HepG2 (cell line): ENCODE measurements at regions not wholly inside any gene's neighbourhood (a gene's known extent, or its start where the extent isn't known, plus 50 kb on each side); places are given as distances from the start of the nearest gene placed in this dataset.

Experiments
- ATAC-seq: fragments of 200-7000 bp; cut with Tn5 transposase; 3 replicates; pipeline ENCODE4 v1.9.1; 2020; ENCODE audit warnings: mild to moderate bottlenecking, moderate library complexity
- BruUV-seq: library from RNA; stranded (reverse); fragments of 400-500 nt; replicated peaks from 2 replicates; lab custom pipeline; 2021; lab: Mats Ljungman, UMichigan
- CTCF ChIA-PET: fragments of 300-600 bp; formaldehyde crosslinking; extraction: SDS; loops from one replicate; lab custom pipeline; 2021; ENCODE audit warnings: low total read pairs, inconsistent platforms, low intra/inter-chr PET ratio; lab: Yijun Ruan, JAX
- POLR2A ChIA-PET: fragments of 350-600 bp; sonication (Branson Sonifier 250); formaldehyde crosslinking; loops from one replicate; lab custom pipeline; 2020; ENCODE audit warnings: antibody characterized with exemption, inconsistent platforms; lab: Yijun Ruan, JAX
- DNase-seq: peaks from one replicate; pipeline ENCODE4 v3.0.0-alpha.2; 2015; ENCODE audit warnings: low spot score
- FAIRE-seq: peaks from 3 replicates; lab custom pipeline; 2011; peaks lifted over from hg19 to GRCh38; lab: Jason Lieb, UNC
- H2AFZ ChIP-seq: one replicate; pipeline ENCODE4 v1.6.1; 2011; ENCODE audit warnings: low read length, inconsistent platforms
- H3K27ac ChIP-seq: fragments of 300-600 bp; 3 replicates; pipeline ENCODE4 v1.8.0; 2011; ENCODE audit warnings: mixed run types, mild to moderate bottlenecking, mixed read lengths, low read length, inconsistent platforms; ENCODE audit not compliant: insufficient read depth; ENCODE audit errors: extremely low read length
- H3K27me3 ChIP-seq, 2 experiments: fragments of 200-600 bp in 1 of 2; 2 replicates in 1 of 2; 3 replicates in 1 of 2; pipeline versions ENCODE4 v1.6.0 to v1.8.0; 2011; ENCODE audit warnings: low read length in 2 of 2, mild to moderate bottlenecking in 2 of 2, moderate library complexity in 2 of 2, inconsistent platforms in 1 of 2; ENCODE audit not compliant: insufficient read depth in 2 of 2, control insufficient read depth in 1 of 2
- H3K36me3 ChIP-seq, 2 experiments: fragments of 200-600 bp in 1 of 2; replicated peaks in 1 of 2; 2 replicates in 1 of 2; 3 replicates in 1 of 2; pipeline versions ENCODE4 v1.5.1 to v1.8.0; 2011; ENCODE audit warnings: low read length in 2 of 2, inconsistent platforms in 1 of 2; ENCODE audit not compliant: insufficient read depth in 2 of 2, control insufficient read depth in 1 of 2
- H3K4me1 ChIP-seq: 2 replicates; pipeline ENCODE4 v1.5.1; 2012; ENCODE audit warnings: low read length, inconsistent platforms; ENCODE audit not compliant: insufficient read depth
- H3K4me2 ChIP-seq: 2 replicates; pipeline ENCODE4 v1.6.0; 2011; ENCODE audit warnings: low read depth, low read length, inconsistent platforms
- H3K4me3 ChIP-seq, 3 experiments: fragments of 200-600 bp in 1 of 3; sonication (generic), shearing (Covaris generic) in 1 of 3; replicated peaks in 1 of 3; 2 replicates each; pipeline ENCODE4 v1.5.1; 2011 to 2016; ENCODE audit warnings: low read length in 3 of 3, inconsistent platforms in 2 of 3, low read depth in 2 of 3, mild to moderate bottlenecking in 2 of 3, control low read depth in 1 of 3, mixed read lengths in 1 of 3; ENCODE audit not compliant: insufficient read depth in 1 of 3
- H3K79me2 ChIP-seq: one replicate; pipeline ENCODE4 v1.6.1; 2011; ENCODE audit warnings: low read length, inconsistent platforms; ENCODE audit not compliant: insufficient read depth
- H3K9ac ChIP-seq: 2 replicates; pipeline ENCODE4 v1.6.0; 2011; ENCODE audit warnings: mild to moderate bottlenecking, low read depth, low read length, inconsistent platforms; ENCODE audit not compliant: insufficient read depth
- H3K9me3 ChIP-seq: 2 replicates; pipeline ENCODE4 v1.5.1; 2012; ENCODE audit warnings: mild to moderate bottlenecking, low read length
- H4K20me1 ChIP-seq: 2 replicates; pipeline ENCODE4 v1.6.0; 2011; ENCODE audit warnings: inconsistent platforms, mild to moderate bottlenecking, low read length, moderate library complexity; ENCODE audit not compliant: insufficient read depth
- CTCF ChIP-seq: sonication (generic); formaldehyde crosslinking; IDR thresholded peaks from 2 replicates; pipeline ENCODE4 v1.5.0; 2020; ENCODE audit warnings: mild to moderate bottlenecking, missing genetic modification reagents, moderate library complexity
- HNRNPK ChIP-seq: fragments of 200-400 bp; formaldehyde crosslinking; IDR thresholded peaks from 2 replicates; pipeline ENCODE4 v1.6.1; 2018; ENCODE audit warnings: low read length, low read depth, moderate library complexity, mild to moderate bottlenecking; ENCODE audit not compliant: poor library complexity, severe bottlenecking
- MAFG ChIP-seq: sonication (generic); formaldehyde crosslinking; IDR thresholded peaks from 2 replicates; pipeline ENCODE4 v1.5.1; 2020; ENCODE audit warnings: mild to moderate bottlenecking, missing genetic modification reagents
- MTERF4 ChIP-seq: sonication (generic); formaldehyde crosslinking; IDR thresholded peaks from 2 replicates; pipeline ENCODE4 v1.8.0; 2023; ENCODE audit warnings: mild to moderate bottlenecking, missing genetic modification reagents
- NAIF1 ChIP-seq: sonication (generic); formaldehyde crosslinking; IDR thresholded peaks from 2 replicates; pipeline ENCODE4 v1.5.0; 2020; ENCODE audit warnings: mild to moderate bottlenecking, missing genetic modification reagents, borderline replicate concordance
- NCOR1 ChIP-seq: fragments of 200-600 bp; sonication (generic); IDR thresholded peaks from 2 replicates; pipeline ENCODE4 v1.7.0; 2017; ENCODE audit warnings: antibody characterized with exemption, low read length, borderline replicate concordance
- NONO ChIP-seq, 2 experiments: fragments of 450-650 bp in 1 of 2; sonication (generic) in 1 of 2; formaldehyde crosslinking in 1 of 2; IDR thresholded peaks in 1 of 2; conservative IDR thresholded peaks in 1 of 2; 2 replicates each; pipeline versions ENCODE4 v1.6.1 to v1.8.0; 2017 to 2022; ENCODE audit warnings: mild to moderate bottlenecking in 1 of 2, missing genetic modification reagents in 1 of 2, moderate library complexity in 1 of 2
- POLR2AphosphoS2 ChIP-seq: IDR thresholded peaks from 2 replicates; pipeline ENCODE4 v1.6.1; 2011; ENCODE audit warnings: low read depth, low read length, improper control_type of control experiment
- TERF1 ChIP-seq: sonication (generic); formaldehyde crosslinking; IDR thresholded peaks from 2 replicates; pipeline ENCODE4 v1.8.0; 2022; ENCODE audit warnings: mild to moderate bottlenecking, missing genetic modification reagents, moderate library complexity
- ZNF33B ChIP-seq: sonication (generic); formaldehyde crosslinking; IDR thresholded peaks from 2 replicates; pipeline ENCODE4 v1.5.1; 2020; ENCODE audit warnings: mild to moderate bottlenecking, missing genetic modification reagents
- ZSCAN21 ChIP-seq: sonication (generic); formaldehyde crosslinking; IDR thresholded peaks from 2 replicates; pipeline ENCODE4 v1.8.0; 2022; ENCODE audit warnings: mild to moderate bottlenecking, missing genetic modification reagents, moderate library complexity, borderline replicate concordance
- WGBS: methylation state at CpG from one replicate; pipeline ENCODE4 v1.1.6; 2017; ENCODE audit warnings: low lambda C conversion rate; 5-methylcytosine and 5-hydroxymethylcytosine counted together
- in situ Hi-C: cut with HindIII; loops from 2 replicates; pipeline ENCODE4 v1.10.0; 2017; ENCODE audit warnings: low pct_unique_long_range_greater_than_20kb; ENCODE audit not compliant: extremely low pct_ligation_motif_present
- intact Hi-C: fragments of 100-400 bp; cut with micrococcal nuclease; formaldehyde crosslinking; loops from one replicate; pipeline ENCODE4 v1.10.0; 2022; ENCODE audit not compliant: unreplicated experiment

GRCh38 chr3:81980596-81981494 is 219.4 kb upstream of the GBE1 start:
- H3K27ac ChIP-seq: no peak overlapping the region
- no peak for ATAC-seq
- H3K9me3 ChIP-seq: no peaks in the 10 kb centered on the region
- no TSS peak for BruUV-seq
- in situ Hi-C loops: no loop called here
- CTCF ChIA-PET: no interaction called here
- no peak overlapping the region for H2AFZ ChIP-seq
- H3K9ac ChIP-seq: no peak overlapping the region
- 12% methylated on average over 10 of the region's 10 CpGs for WGBS
- H3K79me2 ChIP-seq: no peaks in the 10 kb centered on the region
- POLR2A ChIA-PET: no interaction called here
- TF ChIP-seq NAIF1 (CRISPR knock-in tag) (no peak), MAFG (CRISPR knock-in tag) (no peak), NONO (IDR thresholded peaks at IDR 0.05) (no peak), NONO (CRISPR knock-in tag; conservative IDR thresholded peaks at IDR 0.05) (no peak), POLR2AphosphoS2 (no peak), ZNF33B (CRISPR knock-in tag) (no peak), MTERF4 (CRISPR knock-in tag) (no peak), NCOR1 (no peak), CTCF (CRISPR knock-in tag) (no peak), HNRNPK (no peak), ZSCAN21 (CRISPR knock-in tag) (no peak), TERF1 (no peak)
- no peak overlapping the region for H3K4me3 ChIP-seq
- no peak overlapping the region for H3K4me2 ChIP-seq
- no peak for FAIRE-seq
- intact Hi-C loops: no loop called here
- no peaks in the 10 kb centered on the region for H3K4me1 ChIP-seq
- no peak for DNase-seq
- H3K36me3 ChIP-seq: no peaks in the 10 kb centered on the region
- no peaks in the 10 kb centered on the region for H4K20me1 ChIP-seq
- H3K27me3 ChIP-seq: no peaks in the 10 kb centered on the region
